ENCODE measurements at regions not wholly inside any gene's neighbourhood (a gene's known extent, or its start where the extent isn't known, plus 50 kb on each side); places are given as distances from the start of the nearest gene placed in this dataset.

- Histone ChIP-seq H3K27ac (no peak overlapping the region), H3K9me3 (replicated peaks) (no peaks in the 10 kb centered on the region), H3K27me3 (replicated peaks) (no peaks in the 10 kb centered on the region), H3K36me3 (no peaks in the 10 kb centered on the region), H3K4me3 (no peak overlapping the region), H3K4me1 (replicated peaks) (no peaks in the 10 kb centered on the region)
- no peak for DNase-seq (ENCODE audit: low read depth in 1 of 2, low spot score in 2 of 2)
Measured at GRCh38 chr7:35365523-35365922, 111.6 kb upstream of the TBX20 start.

GRCh38 chr7:35362341-35362740 lies 108.4 kb upstream of the TBX20 start:
- no peaks in the 10 kb centered on the region for H3K9me3 ChIP-seq (replicated peaks)
- H3K4me1 ChIP-seq (replicated peaks), result no peaks in the 10 kb centered on the region
- no peaks in the 10 kb centered on the region for H3K27me3 ChIP-seq (replicated peaks)

GRCh38 chr7:35359423-35359822 lies 105.5 kb upstream of the TBX20 start:
- Histone ChIP-seq H3K9me3 (replicated peaks) (no peaks in the 10 kb centered on the region), H3K27ac (no peak overlapping the region), H3K36me3 (no peaks in the 10 kb centered on the region), H3K4me1 (replicated peaks) (no peaks in the 10 kb centered on the region), H3K27me3 (replicated peaks) (no peaks in the 10 kb centered on the region), H3K4me3 (no peak overlapping the region)
- no peak for DNase-seq (ENCODE audit: low read depth in 1 of 2, low spot score in 2 of 2)

More at GRCh38 chr7:35362341-35362740, 108.4 kb upstream of the TBX20 start:
- DNase-seq (ENCODE audit: low read depth in 1 of 2, low spot score in 2 of 2), result no peak
- Histone ChIP-seq H3K36me3 (no peaks in the 10 kb centered on the region), H3K4me3 (no peak overlapping the region), H3K27ac (no peak overlapping the region)

- no peak overlapping the region for H3K4me3 ChIP-seq
- H3K27me3 ChIP-seq (replicated peaks), result no peaks in the 10 kb centered on the region; the same call in 1 of the 2 replicates
- no peaks in the 10 kb centered on the region for H3K36me3 ChIP-seq
- no peaks in the 10 kb centered on the region for H3K9me3 ChIP-seq (replicated peaks)
- no peaks in the 10 kb centered on the region for H3K4me1 ChIP-seq (replicated peaks)
- no peak for DNase-seq (ENCODE audit: low read depth in 1 of 2, low spot score in 2 of 2)
- H3K27ac ChIP-seq, result no peak overlapping the region
Measured at GRCh38 chr7:35356495-35356894, 102.6 kb upstream of the TBX20 start.

- Histone ChIP-seq H3K27me3 (replicated peaks) (no peaks in the 10 kb centered on the region; the same call in 1 of the 2 replicates), H3K27ac (no peak overlapping the region), H3K4me1 (replicated peaks) (no peaks in the 10 kb centered on the region), H3K36me3 (no peaks in the 10 kb centered on the region), H3K9me3 (replicated peaks) (no peaks in the 10 kb centered on the region), H3K4me3 (no peak overlapping the region)
- no peak for DNase-seq (ENCODE audit: low read depth in 1 of 2, low spot score in 2 of 2)
Measured at GRCh38 chr7:35355911-35356310, 102.0 kb upstream of the TBX20 start.

GRCh38 chr7:35355199-35355598 lies 101.3 kb upstream of the TBX20 start:
- no peak overlapping the region for H3K4me3 ChIP-seq
- no peaks in the 10 kb centered on the region for H3K9me3 ChIP-seq (replicated peaks)
- H3K27ac ChIP-seq, result no peak overlapping the region
- no peaks in the 10 kb centered on the region; the same call in 1 of the 2 replicates for H3K27me3 ChIP-seq (replicated peaks)
- no peaks in the 10 kb centered on the region for H3K36me3 ChIP-seq
- no peaks in the 10 kb centered on the region for H3K4me1 ChIP-seq (replicated peaks)
- no peak for DNase-seq (ENCODE audit: low read depth in 1 of 2, low spot score in 2 of 2)

- H3K27me3 ChIP-seq (replicated peaks), result no peaks in the 10 kb centered on the region; the same call in 1 of the 2 replicates
Measured at GRCh38 chr7:35353481-35353880, 99.6 kb upstream of the TBX20 start.

GRCh38 chr7:35351466-35351865 lies 97.6 kb upstream of the TBX20 start:
- H3K4me3 ChIP-seq, result no peak overlapping the region
- H3K27me3 ChIP-seq (replicated peaks), result no peaks in the 10 kb centered on the region; the same call in 1 of the 2 replicates
- H3K27ac ChIP-seq, result no peak overlapping the region
- no peak for DNase-seq (ENCODE audit: low read depth in 1 of 2, low spot score in 2 of 2)
- no peaks in the 10 kb centered on the region for H3K4me1 ChIP-seq (replicated peaks)
- no peaks in the 10 kb centered on the region for H3K36me3 ChIP-seq
- H3K9me3 ChIP-seq (replicated peaks), result no peaks in the 10 kb centered on the region

More at GRCh38 chr7:35353481-35353880, 99.6 kb upstream of the TBX20 start:
- no peaks in the 10 kb centered on the region for H3K4me1 ChIP-seq (replicated peaks)
- H3K27ac ChIP-seq, result no peak overlapping the region
- no peaks in the 10 kb centered on the region for H3K36me3 ChIP-seq
- H3K4me3 ChIP-seq, result no peak overlapping the region
- H3K9me3 ChIP-seq (replicated peaks), result no peaks in the 10 kb centered on the region
- DNase-seq (ENCODE audit: low read depth in 1 of 2, low spot score in 2 of 2), result no peak

- DNase-seq (ENCODE audit: low read depth in 1 of 2, low spot score in 2 of 2), result peak in 1 of 2 experiments; percentile 8
- Histone ChIP-seq H3K27ac (no peak overlapping the region), H3K27me3 (replicated peaks) (no peaks in the 10 kb centered on the region; the same call in 1 of the 2 replicates), H3K4me1 (replicated peaks) (no peaks in the 10 kb centered on the region), H3K36me3 (no peaks in the 10 kb centered on the region), H3K9me3 (replicated peaks) (no peaks in the 10 kb centered on the region), H3K4me3 (no peak overlapping the region)
Measured at GRCh38 chr7:35348611-35349400, 94.9 kb upstream of the TBX20 start.

GRCh38 chr7:35342786-35343185 lies 88.9 kb upstream of the TBX20 start:
- no peak for DNase-seq (ENCODE audit: low read depth in 1 of 2, low spot score in 2 of 2)
- 0 out of 2 replicates have a peak, but pooled peaks cover 2% of the 10 kb centered on the region for H3K27me3 ChIP-seq (replicated peaks)
- no peak overlapping the region for H3K4me3 ChIP-seq
- no peaks in the 10 kb centered on the region for H3K36me3 ChIP-seq
- no peaks in the 10 kb centered on the region for H3K9me3 ChIP-seq (replicated peaks)
- no peaks in the 10 kb centered on the region for H3K4me1 ChIP-seq (replicated peaks)
- no peak overlapping the region for H3K27ac ChIP-seq

GRCh38 chr7:35339811-35340210 lies 85.9 kb upstream of the TBX20 start:
- Histone ChIP-seq H3K4me1 (replicated peaks) (no peaks in the 10 kb centered on the region), H3K36me3 (no peaks in the 10 kb centered on the region), H3K4me3 (no peak overlapping the region), H3K9me3 (replicated peaks) (no peaks in the 10 kb centered on the region), H3K27me3 (replicated peaks) (peaks cover 8% of the 10 kb centered on the region; the same call in 1 of the 2 replicates), H3K27ac (no peak overlapping the region)
- no peak for DNase-seq (ENCODE audit: low read depth in 1 of 2, low spot score in 2 of 2)

- Histone ChIP-seq H3K27ac (no peak overlapping the region), H3K9me3 (replicated peaks) (no peaks in the 10 kb centered on the region), H3K4me3 (no peak overlapping the region), H3K27me3 (replicated peaks) (peaks cover 10% of the 10 kb centered on the region; the same call in 1 of the 2 replicates), H3K4me1 (replicated peaks) (no peaks in the 10 kb centered on the region), H3K36me3 (no peaks in the 10 kb centered on the region)
- no peak for DNase-seq (ENCODE audit: low read depth in 1 of 2, low spot score in 2 of 2)
Measured at GRCh38 chr7:35336444-35336843, 82.5 kb upstream of the TBX20 start.

GRCh38 chr7:35334506-35334905 lies 80.6 kb upstream of the TBX20 start:
- Histone ChIP-seq H3K27me3 (replicated peaks) (peaks cover 10% of the 10 kb centered on the region; the same call in 1 of the 2 replicates), H3K4me3 (no peak overlapping the region), H3K36me3 (no peaks in the 10 kb centered on the region), H3K4me1 (replicated peaks) (no peaks in the 10 kb centered on the region), H3K9me3 (replicated peaks) (no peaks in the 10 kb centered on the region), H3K27ac (no peak overlapping the region)
- no peak for DNase-seq (ENCODE audit: low read depth in 1 of 2, low spot score in 2 of 2)

- Histone ChIP-seq H3K4me1 (replicated peaks) (no peaks in the 10 kb centered on the region), H3K9me3 (replicated peaks) (no peaks in the 10 kb centered on the region), H3K27me3 (replicated peaks) (peaks cover 8% of the 10 kb centered on the region; the same call in 1 of the 2 replicates), H3K27ac (no peak overlapping the region), H3K36me3 (no peaks in the 10 kb centered on the region), H3K4me3 (no peak overlapping the region)
- no peak for DNase-seq (ENCODE audit: low read depth in 1 of 2, low spot score in 2 of 2)
Measured at GRCh38 chr7:35333265-35333664, 79.4 kb upstream of the TBX20 start.

All from SJSA1 (cell line).